NT2/D1 (cell line): ENCODE measurements at regions not wholly inside any gene's neighbourhood (a gene's known extent, or its start where the extent isn't known, plus 50 kb on each side); places are given as distances from the start of the nearest gene placed in this dataset.

Experiments
- DNase-seq: peaks from one replicate; pipeline ENCODE4 v3.0.0-alpha.2; 2011; ENCODE audit warnings: low read depth, low spot score
- H3K27me3 ChIP-seq: 2 replicates; pipeline ENCODE4 v1.6.0; 2011; ENCODE audit warnings: mild to moderate bottlenecking; ENCODE audit not compliant: insufficient read length, insufficient read depth
- H3K36me3 ChIP-seq: 2 replicates; pipeline ENCODE4 v1.6.1; 2011; ENCODE audit warnings: mild to moderate bottlenecking, low read length, mixed read lengths; ENCODE audit not compliant: insufficient read depth, insufficient read length
- H3K4me1 ChIP-seq: 2 replicates; pipeline ENCODE4 v1.5.1; 2011; ENCODE audit not compliant: insufficient read depth, insufficient read length
- H3K4me3 ChIP-seq: 2 replicates; pipeline ENCODE4 v1.5.1; 2011; ENCODE audit warnings: low read depth; ENCODE audit not compliant: insufficient read length
- H3K9ac ChIP-seq: 2 replicates; pipeline ENCODE4 v1.6.0; 2011; ENCODE audit warnings: low read depth; ENCODE audit not compliant: insufficient read length
- H3K9me3 ChIP-seq: 2 replicates; pipeline ENCODE4 v1.5.1; 2011; ENCODE audit warnings: mild to moderate bottlenecking, low read length; ENCODE audit not compliant: insufficient read depth
- SUZ12 ChIP-seq: IDR thresholded peaks from 2 replicates; pipeline ENCODE4 v1.6.1; 2011; ENCODE audit not compliant: insufficient read length, insufficient read depth; ENCODE audit errors: extremely low read depth
- YY1 ChIP-seq: IDR thresholded peaks from 2 replicates; pipeline ENCODE4 v1.6.1; 2011; ENCODE audit not compliant: insufficient read length, insufficient read depth
- ZNF274 ChIP-seq: IDR thresholded peaks from 2 replicates; pipeline ENCODE4 v1.6.1; 2011; ENCODE audit warnings: mild to moderate bottlenecking, low read depth, low read length

- Histone ChIP-seq H3K36me3 (no peaks in the 10 kb centered on the region), H3K27me3 (no peaks in the 10 kb centered on the region), H3K4me3 (no peak overlapping the region), H3K9me3 (no peaks in the 10 kb centered on the region), H3K4me1 (no peaks in the 10 kb centered on the region), H3K9ac (no peak overlapping the region)
- TF ChIP-seq SUZ12 (no peak), YY1 (no peak), ZNF274 (no peak)
- no peak for DNase-seq
Observed at GRCh38 chr3:182596676-182597410, 196.5 kb upstream of the ATP11B start.

- DNase-seq: no peak
Observed at GRCh38 chr3:182597621-182598041, 195.7 kb upstream of the ATP11B start.

GRCh38 chr3:182601597-182601996, 191.7 kb upstream of the ATP11B start:
- Histone ChIP-seq H3K27me3 (no peaks in the 10 kb centered on the region), H3K4me3 (no peak overlapping the region), H3K9ac (no peak overlapping the region), H3K9me3 (no peaks in the 10 kb centered on the region), H3K4me1 (no peaks in the 10 kb centered on the region), H3K36me3 (no peaks in the 10 kb centered on the region)
- DNase-seq: no peak
- TF ChIP-seq ZNF274: no peak
- TF ChIP-seq YY1: no peak
- TF ChIP-seq SUZ12: no peak

More at GRCh38 chr3:182597621-182598041, 195.7 kb upstream of the ATP11B start:
- Histone ChIP-seq H3K9me3 (no peaks in the 10 kb centered on the region), H3K4me1 (no peaks in the 10 kb centered on the region), H3K36me3 (no peaks in the 10 kb centered on the region), H3K27me3 (no peaks in the 10 kb centered on the region), H3K9ac (no peak overlapping the region), H3K4me3 (no peak overlapping the region)
- TF ChIP-seq SUZ12: no peak
- TF ChIP-seq YY1: no peak
- no peak for TF ChIP-seq ZNF274

- H3K36me3 ChIP-seq: no peaks in the 10 kb centered on the region
Observed at GRCh38 chr3:182603501-182603900, 189.8 kb upstream of the ATP11B start.

GRCh38 chr3:182605882-182606611, 187.3 kb upstream of the ATP11B start:
- no peaks in the 10 kb centered on the region for H3K27me3 ChIP-seq
- TF ChIP-seq ZNF274: no peak
- TF ChIP-seq YY1: no peak
- TF ChIP-seq SUZ12: no peak
- H3K4me3 ChIP-seq: no peak overlapping the region
- H3K9me3 ChIP-seq: no peaks in the 10 kb centered on the region
- no peak for DNase-seq
- H3K36me3 ChIP-seq: no peaks in the 10 kb centered on the region
- H3K9ac ChIP-seq: no peak overlapping the region
- no peaks in the 10 kb centered on the region for H3K4me1 ChIP-seq

More at GRCh38 chr3:182603501-182603900, 189.8 kb upstream of the ATP11B start:
- TF ChIP-seq SUZ12: no peak
- no peak for TF ChIP-seq ZNF274
- TF ChIP-seq YY1: no peak
- no peaks in the 10 kb centered on the region for H3K9me3 ChIP-seq
- H3K4me3 ChIP-seq: no peak overlapping the region
- no peak overlapping the region for H3K9ac ChIP-seq
- H3K27me3 ChIP-seq: no peaks in the 10 kb centered on the region
- no peak for DNase-seq
- H3K4me1 ChIP-seq: no peaks in the 10 kb centered on the region

- Histone ChIP-seq H3K4me1 (no peaks in the 10 kb centered on the region), H3K27me3 (no peaks in the 10 kb centered on the region), H3K9me3 (no peaks in the 10 kb centered on the region), H3K36me3 (no peaks in the 10 kb centered on the region), H3K4me3 (no peak overlapping the region), H3K9ac (no peak overlapping the region)
- TF ChIP-seq ZNF274: no peak
- no peak for TF ChIP-seq SUZ12
- TF ChIP-seq YY1: no peak
- DNase-seq: no peak
Observed at GRCh38 chr3:182606905-182607504, 186.3 kb upstream of the ATP11B start.

GRCh38 chr3:182608832-182609231, 184.5 kb upstream of the ATP11B start:
- Histone ChIP-seq H3K27me3 (no peaks in the 10 kb centered on the region), H3K9me3 (no peaks in the 10 kb centered on the region), H3K36me3 (no peaks in the 10 kb centered on the region), H3K9ac (no peak overlapping the region), H3K4me1 (no peaks in the 10 kb centered on the region), H3K4me3 (no peak overlapping the region)
- DNase-seq: no peak
- TF ChIP-seq SUZ12: no peak
- TF ChIP-seq YY1: no peak
- no peak for TF ChIP-seq ZNF274
